Activated naive CD4-positive, alpha-beta T cell treated with anti-CD3 and anti-CD28 coated beads, Interleukin-2, amount 50 U/mL, for 24 hours (primary cell): ENCODE measurements at regions not wholly inside any gene's neighbourhood (a gene's known extent, or its start where the extent isn't known, plus 50 kb on each side); places are given as distances from the start of the nearest gene placed in this dataset.

Experiments
- H3K27ac Mint-ChIP-seq: one replicate; pipeline ENCODE4 v1.8.0; 2021; ENCODE audit warnings: mild to moderate bottlenecking, mixed read lengths
- H3K27me3 Mint-ChIP-seq: one replicate; pipeline ENCODE4 v1.8.0; 2021; ENCODE audit warnings: mixed read lengths
- H3K36me3 Mint-ChIP-seq: one replicate; pipeline ENCODE4 v1.8.0; 2021; ENCODE audit warnings: mixed read lengths
- H3K4me1 Mint-ChIP-seq: one replicate; pipeline ENCODE4 v1.8.0; 2021; ENCODE audit warnings: mixed read lengths
- H3K4me3 Mint-ChIP-seq: one replicate; pipeline ENCODE4 v1.8.0; 2021; ENCODE audit warnings: mild to moderate bottlenecking, mixed read lengths
- H3K9me3 Mint-ChIP-seq: one replicate; pipeline ENCODE4 v1.8.0; 2021; ENCODE audit warnings: mixed read lengths

DNA sequence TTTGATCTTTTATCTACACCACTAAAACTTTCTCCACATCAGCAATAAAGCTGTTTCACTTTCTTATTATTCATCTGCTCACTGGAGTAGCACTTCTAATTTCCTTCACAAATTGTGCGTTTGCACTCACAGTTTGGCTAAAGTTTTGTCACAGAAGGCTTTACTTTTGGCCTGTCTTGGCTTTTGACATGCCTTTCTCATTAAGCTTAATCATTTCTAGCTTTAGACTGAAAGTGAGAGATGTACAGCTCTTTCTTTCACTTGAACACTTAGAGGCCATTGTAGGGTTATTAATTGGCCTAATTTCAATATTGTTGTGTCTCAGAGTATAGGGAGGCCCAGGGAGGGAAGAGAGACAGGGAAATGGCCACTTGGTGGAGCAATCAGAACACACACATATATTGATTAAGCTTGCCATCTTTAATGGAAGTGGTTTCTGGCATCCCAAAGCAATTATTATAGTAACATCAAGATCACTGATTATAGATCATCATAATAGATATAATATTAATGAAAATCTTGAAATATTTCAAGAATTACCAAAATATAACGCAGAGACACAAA, 512.5 kb downstream of the ETV1 start:
- no peaks in the 10 kb centered on the region for H3K36me3 Mint-ChIP-seq
- no peak overlapping the region for H3K4me3 Mint-ChIP-seq
- H3K27me3 Mint-ChIP-seq, result no peaks in the 10 kb centered on the region
- H3K9me3 Mint-ChIP-seq, result no peaks in the 10 kb centered on the region
- no peaks in the 10 kb centered on the region for H3K4me1 Mint-ChIP-seq
- H3K27ac Mint-ChIP-seq, result no peak overlapping the region

- peaks cover 5% of the 10 kb centered on the region for H3K9me3 Mint-ChIP-seq
- H3K4me1 Mint-ChIP-seq, result no peaks in the 10 kb centered on the region
Measured at GRCh38 chr7:13489386-13489785, 500.1 kb downstream of the ETV1 start.

GRCh38 chr7:13496976-13497375, 492.5 kb downstream of the ETV1 start:
- Mint-ChIP-seq H3K36me3 (no peaks in the 10 kb centered on the region), H3K9me3 (peaks cover 6% of the 10 kb centered on the region), H3K4me1 (no peaks in the 10 kb centered on the region), H3K27me3 (no peaks in the 10 kb centered on the region), H3K27ac (no peak overlapping the region), H3K4me3 (no peak overlapping the region)

More at GRCh38 chr7:13489386-13489785, 500.1 kb downstream of the ETV1 start:
- Mint-ChIP-seq H3K27ac (no peak overlapping the region), H3K36me3 (no peaks in the 10 kb centered on the region), H3K27me3 (no peaks in the 10 kb centered on the region), H3K4me3 (no peak overlapping the region)

GRCh38 chr7:13508586-13508985, 480.9 kb downstream of the ETV1 start:
- no peaks in the 10 kb centered on the region for H3K27me3 Mint-ChIP-seq
- H3K9me3 Mint-ChIP-seq, result peaks cover 5% of the 10 kb centered on the region
- no peaks in the 10 kb centered on the region for H3K4me1 Mint-ChIP-seq

DNA sequence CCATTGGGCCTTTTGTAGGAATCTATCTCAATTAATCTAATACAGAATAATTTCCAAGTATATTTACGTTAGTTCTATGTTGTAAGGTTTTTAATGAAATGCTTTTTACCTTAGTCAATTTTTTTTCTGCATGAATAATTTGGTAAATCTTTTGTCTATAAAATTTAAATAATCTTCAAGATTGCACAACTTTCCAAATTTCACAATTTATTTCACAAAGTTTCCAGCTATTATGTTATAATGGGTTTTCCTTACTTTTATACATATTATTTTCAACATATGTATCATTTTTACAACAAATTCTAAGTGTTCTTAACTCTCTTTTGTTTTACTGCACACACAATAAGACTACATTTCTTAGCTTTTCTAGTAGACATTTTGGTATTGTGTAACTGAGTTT, 470.7 kb downstream of the ETV1 start:
- Mint-ChIP-seq H3K4me1 (no peaks in the 10 kb centered on the region), H3K27ac (no peak overlapping the region), H3K36me3 (no peaks in the 10 kb centered on the region), H3K27me3 (no peaks in the 10 kb centered on the region), H3K9me3 (no peaks in the 10 kb centered on the region), H3K4me3 (no peak overlapping the region)

More at GRCh38 chr7:13508586-13508985, 480.9 kb downstream of the ETV1 start:
- Mint-ChIP-seq H3K4me3 (no peak overlapping the region), H3K36me3 (no peaks in the 10 kb centered on the region), H3K27ac (no peak overlapping the region)

- Mint-ChIP-seq H3K27ac (no peak overlapping the region), H3K9me3 (no peaks in the 10 kb centered on the region), H3K4me1 (no peaks in the 10 kb centered on the region), H3K4me3 (no peak overlapping the region), H3K36me3 (no peaks in the 10 kb centered on the region), H3K27me3 (no peaks in the 10 kb centered on the region)
Measured at GRCh38 chr7:13524076-13524475, 465.4 kb downstream of the ETV1 start.

DNA sequence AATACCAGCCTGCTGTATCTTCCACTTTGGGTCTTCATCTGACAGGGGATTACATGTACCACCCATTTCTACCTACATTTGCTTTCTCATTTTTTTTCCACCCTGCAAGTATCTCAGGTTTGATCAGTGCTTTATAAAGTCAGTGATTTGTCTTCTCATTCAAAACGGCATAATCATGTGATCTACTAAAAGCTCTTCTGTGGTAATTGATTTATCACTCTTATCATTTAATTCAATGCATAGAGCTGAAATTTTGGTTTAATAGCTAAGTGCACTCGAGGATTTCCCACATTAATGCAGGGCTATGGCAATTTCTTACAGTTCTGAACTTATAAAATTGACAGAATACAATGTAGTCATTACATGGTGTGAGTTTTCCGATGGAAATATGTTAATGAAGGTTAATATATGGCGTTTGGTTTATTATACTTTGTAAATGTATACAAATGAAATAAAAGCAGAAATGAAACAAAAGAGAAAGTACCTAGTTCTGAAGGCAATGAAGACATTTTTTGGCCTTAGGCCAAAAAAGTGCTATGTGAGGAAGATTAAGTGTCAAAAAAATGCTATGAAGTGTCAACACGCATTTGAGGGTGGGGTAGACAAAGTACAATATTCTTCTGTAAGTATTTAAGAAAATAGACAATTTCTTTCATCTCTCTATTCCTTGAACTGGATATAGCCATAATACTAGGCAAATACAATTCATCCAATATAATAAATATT, 457.3 kb downstream of the ETV1 start:
- no peaks in the 10 kb centered on the region for H3K9me3 Mint-ChIP-seq
- no peak overlapping the region for H3K4me3 Mint-ChIP-seq
- no peaks in the 10 kb centered on the region for H3K36me3 Mint-ChIP-seq
- H3K27ac Mint-ChIP-seq, result no peak overlapping the region
- no peaks in the 10 kb centered on the region for H3K4me1 Mint-ChIP-seq
- no peaks in the 10 kb centered on the region for H3K27me3 Mint-ChIP-seq

DNA sequence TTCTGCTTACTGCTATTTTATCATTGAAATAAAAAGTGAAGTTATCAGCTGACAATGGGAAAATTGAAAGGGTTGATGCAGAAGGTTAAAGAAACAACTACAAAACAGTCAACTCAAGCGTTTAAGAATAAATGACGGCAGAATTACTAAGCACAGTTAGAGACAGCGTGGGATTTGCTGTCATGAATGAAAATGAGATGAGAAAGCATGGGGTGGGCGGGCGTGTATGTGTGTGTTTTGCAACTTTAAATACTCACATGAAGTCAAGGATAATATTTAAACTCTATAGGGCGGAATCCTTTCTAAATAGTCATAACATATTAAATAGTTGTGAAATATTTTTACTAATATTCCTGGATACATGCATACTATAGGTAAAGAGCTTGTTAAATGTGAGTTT, 450.8 kb downstream of the ETV1 start:
- no peaks in the 10 kb centered on the region for H3K9me3 Mint-ChIP-seq
- no peaks in the 10 kb centered on the region for H3K27me3 Mint-ChIP-seq
- H3K4me1 Mint-ChIP-seq, result no peaks in the 10 kb centered on the region
- H3K27ac Mint-ChIP-seq, result no peak overlapping the region
- no peaks in the 10 kb centered on the region for H3K36me3 Mint-ChIP-seq
- H3K4me3 Mint-ChIP-seq, result no peak overlapping the region

GRCh38 chr7:13540429-13540828, 449.0 kb downstream of the ETV1 start:
- no peaks in the 10 kb centered on the region for H3K4me1 Mint-ChIP-seq
- H3K27ac Mint-ChIP-seq, result no peak overlapping the region
- H3K4me3 Mint-ChIP-seq, result no peak overlapping the region
- H3K27me3 Mint-ChIP-seq, result no peaks in the 10 kb centered on the region
- H3K36me3 Mint-ChIP-seq, result no peaks in the 10 kb centered on the region
- H3K9me3 Mint-ChIP-seq, result no peaks in the 10 kb centered on the region

GRCh38 chr7:13541326-13541725, 448.1 kb downstream of the ETV1 start:
- Mint-ChIP-seq H3K9me3 (no peaks in the 10 kb centered on the region), H3K27ac (no peak overlapping the region), H3K4me1 (no peaks in the 10 kb centered on the region), H3K36me3 (no peaks in the 10 kb centered on the region), H3K27me3 (no peaks in the 10 kb centered on the region), H3K4me3 (no peak overlapping the region)

DNA sequence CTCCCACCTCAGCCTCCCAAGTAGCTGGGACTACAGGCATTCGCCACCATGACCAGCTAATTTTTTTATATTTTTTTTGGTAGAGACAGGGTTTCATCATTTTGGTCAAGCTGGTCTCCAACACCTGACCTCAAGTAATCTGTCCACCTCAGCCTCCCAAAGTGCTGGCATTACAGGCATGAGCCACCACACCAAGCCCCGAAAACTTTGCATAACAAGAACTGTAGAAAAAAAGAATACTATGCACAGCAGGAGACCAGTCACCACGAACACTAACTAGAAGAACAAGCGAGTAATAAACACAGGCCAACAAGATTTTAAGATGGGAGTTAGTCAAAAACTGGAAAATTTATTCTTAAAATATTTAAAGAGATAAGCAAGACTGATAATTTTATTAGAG, 447.0 kb downstream of the ETV1 start:
- H3K4me1 Mint-ChIP-seq, result no peaks in the 10 kb centered on the region
- H3K27me3 Mint-ChIP-seq, result no peaks in the 10 kb centered on the region
- H3K27ac Mint-ChIP-seq, result no peak overlapping the region
- H3K4me3 Mint-ChIP-seq, result no peak overlapping the region
- H3K9me3 Mint-ChIP-seq, result no peaks in the 10 kb centered on the region
- no peaks in the 10 kb centered on the region for H3K36me3 Mint-ChIP-seq

DNA sequence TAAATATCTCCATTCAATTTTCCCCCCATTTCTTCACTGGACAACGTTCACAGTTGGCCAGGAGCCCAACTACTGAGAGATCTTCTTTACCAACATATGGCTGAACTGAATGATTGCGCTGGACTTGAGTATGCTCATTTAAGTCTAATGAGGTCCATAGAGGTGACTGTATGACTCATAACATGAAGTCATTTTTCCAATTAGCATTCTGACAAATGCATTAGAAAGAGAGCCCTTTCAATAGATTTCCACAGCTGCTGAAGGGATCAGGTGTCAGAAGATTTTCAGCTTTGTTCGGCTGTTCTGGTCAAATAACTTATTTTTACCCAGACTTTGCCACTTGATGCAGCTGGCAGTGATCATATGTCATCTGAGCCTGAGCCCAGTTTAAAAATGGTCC, 438.0 kb downstream of the ETV1 start:
- Mint-ChIP-seq H3K27me3 (no peaks in the 10 kb centered on the region), H3K27ac (no peak overlapping the region), H3K9me3 (no peaks in the 10 kb centered on the region), H3K36me3 (no peaks in the 10 kb centered on the region), H3K4me1 (no peaks in the 10 kb centered on the region), H3K4me3 (no peak overlapping the region)

DNA sequence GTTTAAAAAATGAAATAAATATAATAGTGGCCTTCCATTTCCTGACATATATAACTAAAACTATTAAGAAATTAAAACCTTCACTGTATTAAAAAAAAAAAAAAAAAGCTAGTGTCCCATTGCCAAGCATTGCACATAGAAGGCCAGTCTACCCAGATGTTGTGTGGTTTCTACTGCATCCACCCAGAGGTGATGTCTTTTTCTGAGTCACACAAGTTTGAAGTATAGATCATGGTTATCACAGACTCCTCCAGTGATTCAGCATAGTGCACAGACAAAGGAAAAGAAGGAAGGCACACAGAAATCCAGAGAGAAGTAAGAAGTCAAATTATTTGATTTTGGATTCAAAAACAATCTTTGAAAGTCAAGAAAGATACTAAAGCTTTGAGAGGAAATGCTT, 429.0 kb downstream of the ETV1 start:
- Mint-ChIP-seq H3K27ac (no peak overlapping the region), H3K4me3 (no peak overlapping the region), H3K36me3 (no peaks in the 10 kb centered on the region), H3K9me3 (peaks cover 4% of the 10 kb centered on the region), H3K4me1 (no peaks in the 10 kb centered on the region), H3K27me3 (no peaks in the 10 kb centered on the region)

GRCh38 chr7:13563257-13563656, 426.2 kb downstream of the ETV1 start:
- Mint-ChIP-seq H3K27ac (no peak overlapping the region), H3K4me3 (no peak overlapping the region), H3K9me3 (peaks cover 4% of the 10 kb centered on the region), H3K27me3 (no peaks in the 10 kb centered on the region), H3K36me3 (no peaks in the 10 kb centered on the region), H3K4me1 (no peaks in the 10 kb centered on the region)

DNA sequence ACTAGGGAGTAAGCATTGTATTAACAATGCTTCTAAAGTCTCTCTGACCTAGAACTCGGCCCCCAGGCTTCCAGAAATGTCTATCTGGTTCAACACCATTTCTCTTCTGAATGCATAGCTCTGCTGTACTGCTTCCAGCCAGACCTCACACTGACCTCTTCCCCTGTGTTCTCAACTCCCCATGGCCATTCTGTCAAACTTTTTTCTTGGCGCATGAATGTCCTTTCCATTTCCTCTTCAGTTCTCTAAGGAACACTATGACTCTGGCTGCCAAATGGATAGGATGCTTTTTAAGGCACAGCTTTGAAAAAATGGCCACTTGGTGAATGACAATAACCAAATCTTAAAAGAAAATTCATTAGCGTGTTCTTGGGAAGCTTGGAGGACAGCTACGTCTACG, 425.8 kb downstream of the ETV1 start:
- no peaks in the 10 kb centered on the region for H3K4me1 Mint-ChIP-seq
- H3K36me3 Mint-ChIP-seq, result no peaks in the 10 kb centered on the region
- no peak overlapping the region for H3K4me3 Mint-ChIP-seq
- no peak overlapping the region for H3K27ac Mint-ChIP-seq
- H3K9me3 Mint-ChIP-seq, result peaks cover 4% of the 10 kb centered on the region
- H3K27me3 Mint-ChIP-seq, result no peaks in the 10 kb centered on the region

- Mint-ChIP-seq H3K27me3 (no peaks in the 10 kb centered on the region), H3K9me3 (no peaks in the 10 kb centered on the region), H3K36me3 (no peaks in the 10 kb centered on the region), H3K4me3 (no peak overlapping the region), H3K27ac (no peak overlapping the region), H3K4me1 (no peaks in the 10 kb centered on the region)
Measured at GRCh38 chr7:13577566-13578145, 411.8 kb downstream of the ETV1 start.
